RWPE2 (cell line): ENCODE measurements at regions not wholly inside any gene's neighbourhood (a gene's known extent, or its start where the extent isn't known, plus 50 kb on each side); places are given as distances from the start of the nearest gene placed in this dataset.

Source experiments
- ATAC-seq: fragments of 200-7000 bp; cut with Tn5 transposase; 3 replicates; pipeline ENCODE4 v1.9.1; 2021; ENCODE audit warnings: low read depth
- DNase-seq: peaks from one replicate; pipeline ENCODE4 v3.0.0-alpha.2; 2020; ENCODE audit warnings: low spot score
- H3K27ac ChIP-seq: fragments of 450-650 bp; 2 replicates; pipeline ENCODE4 v1.5.1; 2017; ENCODE audit warnings: mild to moderate bottlenecking; ENCODE audit not compliant: poor library complexity, severe bottlenecking
- H3K27me3 ChIP-seq: fragments of 250-450 bp; sonication (Bioruptor Pico); 2 replicates; pipeline ENCODE4 v1.5.1; 2021; ENCODE audit warnings: mild to moderate bottlenecking, moderate library complexity; ENCODE audit not compliant: insufficient read depth, poor library complexity, severe bottlenecking
- H3K36me3 ChIP-seq: fragments of 250-450 bp; sonication (Bioruptor Pico); 2 replicates; pipeline ENCODE4 v1.5.1; 2020; ENCODE audit warnings: low read depth, mild to moderate bottlenecking, moderate library complexity
- H3K4me1 ChIP-seq: fragments of 250-450 bp; sonication (Bioruptor Pico); 2 replicates; pipeline ENCODE4 v1.5.1; 2021; ENCODE audit warnings: mild to moderate bottlenecking, moderate library complexity; ENCODE audit not compliant: insufficient read depth, poor library complexity, severe bottlenecking
- H3K4me3 ChIP-seq: fragments of 250-450 bp; sonication (Bioruptor Pico); 2 replicates; pipeline ENCODE4 v1.5.1; 2021; ENCODE audit warnings: mild to moderate bottlenecking, moderate library complexity; ENCODE audit not compliant: severe bottlenecking
- H3K9me3 ChIP-seq: fragments of 250-450 bp; sonication (Bioruptor Pico); 2 replicates; pipeline ENCODE4 v1.5.1; 2021; ENCODE audit warnings: mild to moderate bottlenecking, moderate library complexity; ENCODE audit not compliant: severe bottlenecking
- CTCF ChIP-seq: fragments of 450-650 bp; IDR thresholded peaks from one replicate; pipeline ENCODE4 v1.5.1; 2017; ENCODE audit warnings: mild to moderate bottlenecking, moderate library complexity; ENCODE audit not compliant: poor library complexity, severe bottlenecking

DNA sequence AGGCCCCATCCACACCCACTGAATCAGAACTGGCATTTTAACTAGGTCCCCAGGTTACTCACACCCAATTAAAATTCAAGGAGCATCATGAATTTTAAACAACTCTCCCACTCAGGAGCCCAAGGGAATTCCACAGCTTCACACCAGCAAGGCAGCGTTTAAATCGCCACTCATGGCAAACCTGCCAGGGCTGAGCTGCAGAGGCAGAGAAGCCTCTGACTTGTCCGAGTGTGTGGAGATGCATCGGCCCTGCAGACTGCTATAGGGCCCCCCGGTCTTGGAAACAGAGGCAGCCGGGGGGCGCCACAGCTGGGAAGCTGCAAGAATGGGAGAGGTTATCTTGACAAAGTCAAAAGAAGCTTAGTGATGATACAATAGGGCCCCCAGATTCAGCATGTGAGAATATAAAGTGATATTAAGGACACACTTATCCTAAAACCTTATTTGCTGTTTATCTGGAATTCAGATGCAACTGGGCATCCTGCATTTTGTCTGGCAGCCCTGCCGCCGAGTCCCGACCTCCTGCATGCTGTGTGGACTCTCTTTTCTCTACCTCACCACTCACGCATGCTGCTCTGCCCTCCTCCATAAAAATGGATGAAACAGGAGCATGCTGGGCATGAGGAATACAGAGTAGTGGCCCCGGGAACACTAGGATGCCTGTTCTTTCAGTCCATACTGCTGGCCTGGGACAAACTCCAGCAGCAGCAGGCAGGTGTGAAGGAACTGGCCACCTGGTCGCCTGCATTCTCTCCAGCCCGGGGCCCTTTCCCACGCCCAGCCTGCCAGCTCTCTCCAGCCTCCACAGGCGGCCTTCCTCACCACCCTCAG lies 126.1 kb downstream of the PXDC1 start:
- no peak for TF ChIP-seq CTCF
- DNase-seq (no peak), ATAC-seq (no peak)

GRCh38 chr6:3624250-3625136 lies 127.0 kb downstream of the PXDC1 start:
- H3K27ac ChIP-seq, result no peak overlapping the region
- no peaks in the 10 kb centered on the region for H3K9me3 ChIP-seq
- no peak for DNase-seq
- ATAC-seq, result no peak
- no peak for TF ChIP-seq CTCF
- no peak overlapping the region for H3K4me3 ChIP-seq
- no peaks in the 10 kb centered on the region for H3K36me3 ChIP-seq
- no peaks in the 10 kb centered on the region for H3K27me3 ChIP-seq
- no peaks in the 10 kb centered on the region for H3K4me1 ChIP-seq

More for the DNA sequence above, 126.1 kb downstream of the PXDC1 start:
- no peaks in the 10 kb centered on the region for H3K4me1 ChIP-seq
- no peaks in the 10 kb centered on the region for H3K36me3 ChIP-seq
- no peak overlapping the region for H3K27ac ChIP-seq
- no peaks in the 10 kb centered on the region for H3K9me3 ChIP-seq
- H3K27me3 ChIP-seq, result no peaks in the 10 kb centered on the region
- H3K4me3 ChIP-seq, result no peak overlapping the region

DNA sequence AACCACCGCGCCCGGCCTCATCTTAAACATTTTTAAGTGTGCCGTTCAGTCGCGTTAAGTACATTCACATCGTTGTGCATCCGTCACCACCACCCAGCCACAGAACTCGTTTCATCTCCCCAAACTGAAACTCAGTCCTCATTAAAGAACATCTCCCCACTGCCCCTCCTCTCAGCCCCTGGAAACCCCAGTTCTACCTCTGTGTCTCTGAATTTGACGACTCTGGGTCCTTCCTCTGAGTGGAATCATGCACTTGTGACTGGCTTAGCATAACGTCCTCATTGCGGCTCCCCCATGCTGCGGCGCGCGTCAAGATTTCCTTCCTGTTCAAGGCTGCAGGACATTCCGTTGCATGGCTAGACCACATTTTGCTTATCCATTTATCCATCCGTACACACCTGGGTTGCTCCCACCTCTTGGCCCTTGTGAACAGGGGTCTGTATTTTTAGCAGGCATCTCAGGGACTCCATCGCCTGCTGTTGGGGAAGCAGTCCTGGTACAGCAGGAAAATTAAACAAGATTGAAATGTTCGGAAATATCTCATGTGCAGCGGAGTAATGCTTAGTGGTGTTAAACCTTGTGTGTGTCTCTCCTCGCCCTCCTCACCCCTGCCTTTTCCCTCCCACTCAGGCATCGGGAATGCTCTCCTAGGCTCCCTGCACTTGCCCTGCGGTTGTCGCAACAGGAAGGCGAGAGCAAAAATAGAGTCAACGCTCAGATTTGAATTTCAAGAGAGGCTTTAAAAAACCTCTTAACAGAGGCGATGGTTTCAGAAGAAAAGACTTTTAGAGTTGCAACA lies 127.9 kb downstream of the PXDC1 start:
- Histone ChIP-seq H3K27ac (no peak overlapping the region), H3K27me3 (no peaks in the 10 kb centered on the region), H3K4me1 (no peaks in the 10 kb centered on the region), H3K36me3 (no peaks in the 10 kb centered on the region), H3K9me3 (no peaks in the 10 kb centered on the region), H3K4me3 (no peak overlapping the region)
- no peak for ATAC-seq
- DNase-seq, result no peak
- no peak for TF ChIP-seq CTCF

- Histone ChIP-seq H3K27me3 (no peaks in the 10 kb centered on the region), H3K36me3 (no peaks in the 10 kb centered on the region), H3K4me1 (no peaks in the 10 kb centered on the region), H3K4me3 (no peak overlapping the region), H3K27ac (no peak overlapping the region), H3K9me3 (no peaks in the 10 kb centered on the region)
- DNase-seq (no peak), ATAC-seq (no peak)
- TF ChIP-seq CTCF, result no peak
These were observed 130.1 kb downstream of the PXDC1 start for GRCh38 chr6:3621411-3621810.
